ENCODE measurements at regions not wholly inside any gene's neighbourhood (a gene's known extent, or its start where the extent isn't known, plus 50 kb on each side); places are given as distances from the start of the nearest gene placed in this dataset.

GRCh38 chr3:73766599-73767381 is 142.0 kb upstream of the PDZRN3 start:
- intact Hi-C loops (cut with DNase I, micrococcal nuclease): no loop called here
- DNase-seq (no peak), ATAC-seq (no peak)

- intact Hi-C loops (cut with DNase I, micrococcal nuclease): no loop called here
- no peak for DNase-seq
- ATAC-seq: no peak
Observed at GRCh38 chr3:73765878-73766545, 141.3 kb upstream of the PDZRN3 start.

- intact Hi-C loops (cut with DNase I, micrococcal nuclease): no loop called here
- no peak for ATAC-seq
- DNase-seq: no peak
Observed at GRCh38 chr3:73762855-73763254, 138.1 kb upstream of the PDZRN3 start.

- peak; percentile 99 for ATAC-seq
Observed at GRCh38 chr3:73759297-73759711, 134.6 kb upstream of the PDZRN3 start.

GRCh38 chr3:73757536-73757935 is 132.8 kb upstream of the PDZRN3 start:
- intact Hi-C loops (cut with DNase I, micrococcal nuclease): no loop called here
- ATAC-seq (no peak), DNase-seq (no peak)

More at GRCh38 chr3:73759297-73759711, 134.6 kb upstream of the PDZRN3 start:
- intact Hi-C loops (cut with DNase I, micrococcal nuclease): no loop called here
- no peak for DNase-seq

- intact Hi-C loops (cut with DNase I, micrococcal nuclease): no loop called here
- ATAC-seq (no peak), DNase-seq (no peak)
Observed at GRCh38 chr3:73753985-73754384, 129.2 kb upstream of the PDZRN3 start.

GRCh38 chr3:73752338-73752737 is 127.6 kb upstream of the PDZRN3 start:
- ATAC-seq (no peak), DNase-seq (no peak)
- intact Hi-C loops (cut with DNase I, micrococcal nuclease): no loop called here

- ATAC-seq: no peak
- intact Hi-C loops (cut with DNase I, micrococcal nuclease): no loop called here
- no peak for DNase-seq
Observed at GRCh38 chr3:73746623-73747022, 121.9 kb upstream of the PDZRN3 start.

DNA sequence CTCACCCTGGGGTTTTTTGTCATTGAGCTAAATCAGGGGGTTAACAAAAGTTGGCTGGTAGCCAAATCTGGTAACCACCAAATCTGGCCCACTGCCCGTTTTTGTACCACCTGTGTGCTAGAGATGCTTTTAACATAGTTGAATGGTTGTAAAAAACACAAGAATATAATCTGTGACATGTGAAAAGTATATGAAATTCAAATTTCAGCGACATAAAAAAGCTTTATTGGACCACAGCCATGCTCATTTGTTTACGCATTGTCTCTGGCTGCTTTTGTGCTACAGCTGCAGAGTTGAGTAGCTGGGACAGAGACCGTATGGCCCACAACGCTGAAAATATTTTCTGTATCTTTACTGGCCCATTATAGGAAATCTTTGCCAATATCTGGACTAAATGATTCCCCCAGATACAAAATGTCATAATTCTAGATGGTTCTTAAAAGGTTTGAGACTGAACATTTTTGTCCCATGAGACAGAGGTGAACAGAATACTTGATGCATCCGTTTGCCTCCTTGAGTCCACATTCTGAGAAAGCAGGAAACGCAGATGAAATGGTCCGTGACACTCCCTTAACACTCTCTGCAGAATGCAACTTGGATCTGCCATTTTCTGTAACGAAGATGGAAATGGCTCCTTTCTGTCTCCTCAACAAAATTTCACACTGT is 120.9 kb upstream of the PDZRN3 start:
- no peak for ATAC-seq
- intact Hi-C loops (cut with DNase I, micrococcal nuclease): no loop called here
- DNase-seq: no peak

GRCh38 chr3:73743551-73743950 is 118.8 kb upstream of the PDZRN3 start:
- ATAC-seq: no peak
- DNase-seq: no peak
- intact Hi-C loops (cut with DNase I, micrococcal nuclease): no loop called here

DNA sequence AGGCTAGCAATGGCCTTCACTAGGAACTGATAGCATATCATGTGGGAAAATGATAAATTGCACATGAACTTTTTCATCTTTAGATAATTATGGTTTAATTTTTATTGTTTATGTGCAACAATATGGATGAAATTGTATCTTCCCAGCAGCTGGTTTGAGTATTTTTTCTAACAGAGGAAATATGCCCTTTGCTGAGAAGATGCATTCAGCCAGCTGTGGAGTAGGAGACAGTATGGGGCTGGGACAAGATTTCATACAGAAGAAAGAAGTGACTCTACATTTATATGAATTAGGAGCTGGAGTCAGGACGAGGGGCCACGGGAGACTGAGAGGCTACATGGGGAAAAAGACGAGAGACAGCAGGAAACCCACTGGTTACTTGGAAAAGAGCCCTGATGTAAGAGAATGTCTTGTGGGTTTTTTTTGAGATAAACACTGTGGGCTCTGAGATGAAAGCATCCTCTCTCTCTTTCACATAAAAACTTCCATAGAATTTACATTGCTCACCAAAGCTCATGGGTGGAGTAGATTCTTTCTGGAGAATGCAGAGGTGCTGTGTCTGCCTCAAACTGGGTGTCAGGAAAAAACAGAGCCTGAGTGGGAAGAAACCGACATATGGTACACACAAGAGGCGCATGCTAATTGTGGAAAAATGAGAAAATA is 115.2 kb upstream of the PDZRN3 start:
- ATAC-seq: no peak
- no peak for DNase-seq
- intact Hi-C loops (cut with DNase I, micrococcal nuclease): no loop called here

DNA sequence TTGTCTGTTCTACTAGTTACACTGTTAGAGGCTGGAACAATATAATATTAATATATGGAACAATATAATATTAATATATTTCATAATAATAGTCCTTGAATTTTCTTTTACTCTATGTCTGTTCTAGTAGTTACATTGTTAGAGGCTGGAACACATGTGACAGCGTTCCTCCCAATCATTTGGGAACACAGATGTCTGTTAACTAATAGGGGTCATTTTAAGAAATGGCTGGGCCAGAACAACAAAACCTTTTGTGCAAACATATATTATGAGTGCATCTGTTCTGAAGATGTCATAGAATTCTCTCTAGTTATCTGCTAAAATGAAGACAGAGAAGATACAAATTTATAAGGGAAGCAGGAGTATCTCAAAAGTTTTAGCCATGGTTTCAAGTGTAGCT is 114.0 kb upstream of the PDZRN3 start:
- no peak for ATAC-seq
- DNase-seq: no peak
- intact Hi-C loops (cut with DNase I, micrococcal nuclease): no loop called here

DNA sequence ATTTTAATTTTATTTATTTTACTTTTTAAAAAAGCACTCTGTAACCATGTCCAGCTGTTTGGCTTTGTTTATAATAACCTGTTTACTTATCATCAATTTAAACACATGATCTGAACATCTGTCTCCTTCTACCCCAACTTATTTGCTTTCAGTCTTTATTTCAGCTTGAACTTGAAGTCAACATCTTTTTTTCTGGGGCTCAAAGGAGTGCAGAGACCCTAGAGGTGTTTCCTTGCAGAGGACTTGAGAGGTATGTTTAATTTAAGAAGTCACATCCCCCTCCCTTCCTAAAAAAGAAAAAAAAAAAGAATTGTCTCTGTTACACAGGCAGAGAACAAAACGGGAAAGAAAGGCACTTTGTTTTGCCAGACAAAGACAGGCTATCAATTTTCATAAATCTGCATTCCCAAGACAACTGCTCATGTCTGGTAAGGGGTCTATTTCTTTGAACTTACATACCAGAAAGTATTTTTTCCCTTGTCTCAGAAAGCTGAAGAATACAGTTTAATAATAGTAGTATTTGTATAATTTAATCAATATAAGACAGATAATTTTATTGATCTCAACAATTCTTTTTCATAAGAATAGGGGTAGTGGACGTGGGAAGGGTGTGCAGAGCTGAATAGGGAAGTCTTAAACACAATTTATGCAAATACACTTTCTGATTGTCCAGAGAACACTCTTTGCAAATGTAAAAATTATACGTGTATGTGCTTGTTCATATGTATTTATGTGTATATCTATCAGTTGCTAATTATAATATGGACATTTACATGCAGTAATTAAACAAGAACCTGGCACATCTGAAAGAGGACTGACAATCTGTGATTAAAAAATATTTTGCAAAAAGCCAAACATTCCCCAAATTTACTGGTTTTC is 109.7 kb upstream of the PDZRN3 start:
- intact Hi-C loops (cut with DNase I, micrococcal nuclease): no loop called here

DNA sequence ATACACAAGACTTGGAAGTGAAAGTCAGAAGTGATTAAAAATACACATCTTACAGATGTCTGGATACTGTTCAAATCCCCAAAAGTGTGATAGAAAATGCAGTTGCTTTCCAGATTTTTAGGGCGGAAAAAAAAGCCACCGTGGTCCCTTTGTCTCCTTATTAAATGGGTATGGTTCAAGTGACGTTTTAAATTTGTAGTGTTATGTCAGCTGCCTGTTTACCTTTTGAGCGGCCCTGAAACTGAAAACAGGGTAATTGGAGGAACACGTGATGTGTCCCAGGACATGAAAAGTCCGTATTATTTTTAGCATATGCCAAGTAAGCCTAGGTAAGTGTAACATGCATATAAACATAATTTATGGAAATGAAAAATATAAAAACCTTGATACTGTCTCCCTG is 109.0 kb upstream of the PDZRN3 start:
- DNase-seq (no peak), ATAC-seq (no peak)
- intact Hi-C loops (cut with DNase I, micrococcal nuclease): no loop called here

More for the DNA sequence above, 109.7 kb upstream of the PDZRN3 start:
- ATAC-seq (no peak), DNase-seq (no peak)

GRCh38 chr3:73729969-73730440 is 105.3 kb upstream of the PDZRN3 start:
- intact Hi-C loops (cut with DNase I, micrococcal nuclease): no loop called here
- ATAC-seq (no peak), DNase-seq (peak; percentile 14 to 23)

- intact Hi-C loops (cut with DNase I, micrococcal nuclease): no loop called here
- ATAC-seq: no peak
- no peak for DNase-seq
Observed at GRCh38 chr3:73727854-73728253, 103.1 kb upstream of the PDZRN3 start.

DNA sequence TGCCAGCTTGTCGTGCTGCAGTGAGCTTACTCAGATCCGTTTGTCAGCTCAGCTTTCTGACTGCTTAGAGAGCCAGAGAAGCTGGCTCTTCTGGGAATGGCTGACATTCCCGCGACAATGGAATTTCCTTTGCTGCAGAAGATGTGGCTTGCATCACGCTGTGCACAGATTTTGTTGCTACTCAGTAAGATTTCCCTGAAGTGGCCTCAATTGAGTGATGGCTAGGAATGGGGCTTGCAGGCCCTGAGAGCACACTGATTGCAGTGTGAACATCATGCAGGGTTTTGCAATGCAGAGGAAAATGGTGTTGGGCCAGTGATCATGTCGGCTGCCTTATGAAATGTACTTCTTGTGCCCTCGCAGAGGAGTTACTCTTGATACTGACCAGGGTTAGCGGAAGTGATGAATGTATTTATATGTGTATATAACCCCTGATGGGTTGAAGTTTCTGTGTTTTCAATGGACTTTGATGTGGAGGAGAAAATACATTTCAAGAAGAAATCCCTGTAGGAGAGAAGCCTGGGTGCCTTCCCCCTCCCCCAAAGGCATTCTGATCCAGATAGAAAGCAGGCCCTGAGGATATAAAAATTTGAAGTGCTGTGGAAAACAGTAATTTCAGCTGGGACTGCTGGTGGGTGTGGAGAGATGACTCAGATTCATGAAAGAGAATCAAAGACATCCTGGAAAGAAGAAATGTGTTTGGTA is 102.5 kb upstream of the PDZRN3 start:
- DNase-seq: peak in 1 of 2 donors; percentile 30
- no peak for ATAC-seq
- intact Hi-C loops (cut with DNase I, micrococcal nuclease): no loop called here

GRCh38 chr3:73723596-73723995 is 98.9 kb upstream of the PDZRN3 start:
- intact Hi-C loops (cut with DNase I, micrococcal nuclease): no loop called here
- DNase-seq (no peak), ATAC-seq (no peak)
